HG03432 (cell line): ENCODE measurements at regions not wholly inside any gene's neighbourhood (a gene's known extent, or its start where the extent isn't known, plus 50 kb on each side); places are given as distances from the start of the nearest gene placed in this dataset.

ENCODE experiments used
- ATAC-seq: cut with Tn5 transposase; IDR thresholded peaks from one replicate; pipeline ENCODE4 v1.9.1; 2021; ENCODE audit warnings: mild to moderate bottlenecking, moderate library complexity; ENCODE audit not compliant: unreplicated experiment

- ATAC-seq, result peak; percentile 99
Measured at GRCh38 chr13:106619688-106620555, 52.0 kb upstream of the ARGLU1 start.
